Keratinocyte (primary cell): ENCODE measurements at regions not wholly inside any gene's neighbourhood (a gene's known extent, or its start where the extent isn't known, plus 50 kb on each side); places are given as distances from the start of the nearest gene placed in this dataset.

Experiments used
- DNase-seq: peaks from one replicate; pipeline ENCODE4 v3.0.0-alpha.2; 2011; ENCODE audit warnings: low read depth, missing footprints, low spot score
- FAIRE-seq: peaks from 2 replicates; lab custom pipeline; 2011; peaks lifted over from hg19 to GRCh38; lab: Jason Lieb, UNC
- H2AFZ ChIP-seq: 2 replicates; pipeline ENCODE4 v1.6.0; 2012; ENCODE audit warnings: low read length, control low read depth, inconsistent platforms; ENCODE audit not compliant: control insufficient read depth
- H3K27ac ChIP-seq: 2 replicates; pipeline ENCODE4 v1.5.1; 2011; ENCODE audit warnings: low read length; ENCODE audit not compliant: control insufficient read depth, insufficient read depth
- H3K27me3 ChIP-seq: 3 replicates; pipeline ENCODE4 v1.6.0; 2011; ENCODE audit warnings: low read length; ENCODE audit not compliant: control insufficient read depth, insufficient read depth; ENCODE audit errors: extremely low read depth
- H3K36me3 ChIP-seq, 2 experiments: 2 replicates in 1 of 2; 3 replicates in 1 of 2; pipeline ENCODE4 v1.5.1; 2011; ENCODE audit warnings: low read length in 2 of 2, mild to moderate bottlenecking in 1 of 2; ENCODE audit not compliant: control insufficient read depth in 2 of 2, insufficient read depth in 2 of 2; ENCODE audit errors: extremely low read depth in 1 of 2
- H3K4me1 ChIP-seq: 3 replicates; pipeline ENCODE4 v1.5.1; 2011; ENCODE audit warnings: low read length; ENCODE audit not compliant: control insufficient read depth, insufficient read depth; ENCODE audit errors: extremely low read depth
- H3K4me2 ChIP-seq: 3 replicates; pipeline ENCODE4 v1.6.0; 2011; ENCODE audit warnings: low read depth, low read length; ENCODE audit not compliant: control insufficient read depth, insufficient read depth; ENCODE audit errors: extremely low read depth
- H3K4me3 ChIP-seq, 3 experiments: fragments of 200-600 bp in 1 of 3; sonication (generic) in 1 of 3; 2 replicates in 2 of 3; 3 replicates in 1 of 3; pipeline ENCODE4 v1.5.1; 2011 to 2016; ENCODE audit warnings: low read length in 3 of 3, mild to moderate bottlenecking in 3 of 3, control low read depth in 2 of 3, inconsistent platforms in 1 of 3, low read depth in 1 of 3, mixed read lengths in 1 of 3, mixed run types in 1 of 3, moderate library complexity in 1 of 3; ENCODE audit not compliant: control insufficient read depth in 2 of 3, insufficient read depth in 2 of 3; ENCODE audit errors: extremely low read depth in 1 of 3
- H3K79me2 ChIP-seq: 2 replicates; pipeline ENCODE4 v1.6.0; 2012; ENCODE audit warnings: low read length; ENCODE audit not compliant: control insufficient read depth, insufficient read depth
- H3K9ac ChIP-seq: 3 replicates; pipeline ENCODE4 v1.6.0; 2011; ENCODE audit warnings: low read length; ENCODE audit not compliant: control insufficient read depth, insufficient read depth; ENCODE audit errors: extremely low read depth
- H3K9me1 ChIP-seq: 3 replicates; pipeline ENCODE4 v1.6.0; 2011; ENCODE audit warnings: low read length; ENCODE audit not compliant: control insufficient read depth, insufficient read depth; ENCODE audit errors: extremely low read depth
- H3K9me3 ChIP-seq: 2 replicates; pipeline ENCODE4 v1.5.1; 2012; ENCODE audit warnings: low read depth, low read length; ENCODE audit not compliant: control insufficient read depth
- H4K20me1 ChIP-seq: 3 replicates; pipeline ENCODE4 v1.6.0; 2011; ENCODE audit warnings: low read length; ENCODE audit not compliant: control insufficient read depth, insufficient read depth; ENCODE audit errors: extremely low read depth
- EZH2 ChIP-seq: IDR thresholded peaks from one replicate; pipeline ENCODE4 v1.6.1; 2012; ENCODE audit warnings: inconsistent platforms, mild to moderate bottlenecking, low read length, moderate library complexity
- dilution Hi-C: fragments of 300-500 bp; cut with MboI; formaldehyde crosslinking; loops from one replicate; pipeline ENCODE4 v1.7.0; 2020; ENCODE audit warnings: low sequenced_read_pairs; ENCODE audit not compliant: extremely low pct_ligation_motif_present
- TF ChIP-seq, protein P1 (sequence below), 3 experiments: IDR thresholded peaks in 1 of 3; conservative IDR thresholded peaks in 1 of 3; optimal IDR thresholded peaks in 1 of 3; 2 replicates in 2 of 3; 3 replicates in 1 of 3; pipeline versions ENCODE3 to v1.5.1; 2011; ENCODE audit warnings: low read length in 3 of 3, mild to moderate bottlenecking in 3 of 3, moderate library complexity in 2 of 3, control low read depth in 1 of 3, inconsistent platforms in 1 of 3; ENCODE audit not compliant: insufficient read depth in 2 of 3; ENCODE audit errors: extremely low read depth in 1 of 3

DNA sequence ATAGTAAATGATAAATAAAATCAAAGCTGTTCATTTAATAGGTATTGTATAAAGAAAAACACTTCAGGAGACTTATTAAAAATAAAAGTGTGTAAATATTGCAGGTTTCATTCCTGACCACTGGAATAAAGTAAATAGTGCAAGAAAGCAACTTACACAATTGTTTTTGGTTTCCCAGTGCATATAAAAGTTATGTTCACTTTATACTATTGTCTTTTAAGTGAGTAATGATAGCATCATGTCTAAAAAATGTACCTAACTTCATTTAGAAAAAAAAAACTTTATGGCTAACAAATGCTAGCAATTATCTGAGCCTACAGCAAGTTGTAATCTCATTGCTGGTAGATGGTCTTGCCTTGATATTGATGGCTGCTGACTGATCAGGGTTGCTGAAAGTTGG, 726.6 kb upstream of the POU3F2 start:
- FAIRE-seq: no peak
- H3K4me3 ChIP-seq: no peak overlapping the region
- H3K9me1 ChIP-seq: no peaks in the 10 kb centered on the region
- TF ChIP-seq EZH2: no peak
- TF ChIP-seq, protein P1, sequence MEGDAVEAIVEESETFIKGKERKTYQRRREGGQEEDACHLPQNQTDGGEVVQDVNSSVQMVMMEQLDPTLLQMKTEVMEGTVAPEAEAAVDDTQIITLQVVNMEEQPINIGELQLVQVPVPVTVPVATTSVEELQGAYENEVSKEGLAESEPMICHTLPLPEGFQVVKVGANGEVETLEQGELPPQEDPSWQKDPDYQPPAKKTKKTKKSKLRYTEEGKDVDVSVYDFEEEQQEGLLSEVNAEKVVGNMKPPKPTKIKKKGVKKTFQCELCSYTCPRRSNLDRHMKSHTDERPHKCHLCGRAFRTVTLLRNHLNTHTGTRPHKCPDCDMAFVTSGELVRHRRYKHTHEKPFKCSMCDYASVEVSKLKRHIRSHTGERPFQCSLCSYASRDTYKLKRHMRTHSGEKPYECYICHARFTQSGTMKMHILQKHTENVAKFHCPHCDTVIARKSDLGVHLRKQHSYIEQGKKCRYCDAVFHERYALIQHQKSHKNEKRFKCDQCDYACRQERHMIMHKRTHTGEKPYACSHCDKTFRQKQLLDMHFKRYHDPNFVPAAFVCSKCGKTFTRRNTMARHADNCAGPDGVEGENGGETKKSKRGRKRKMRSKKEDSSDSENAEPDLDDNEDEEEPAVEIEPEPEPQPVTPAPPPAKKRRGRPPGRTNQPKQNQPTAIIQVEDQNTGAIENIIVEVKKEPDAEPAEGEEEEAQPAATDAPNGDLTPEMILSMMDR (optimal IDR thresholded peaks at IDR 0.05 in 1 of 3, IDR thresholded peaks at IDR 0.05 in 1 of 3, conservative IDR thresholded peaks at IDR 0.05 in 1 of 3; ENCODE audit: extremely low read depth in 1 of 3, insufficient read depth in 2 of 3, low read length in 3 of 3): no peak
- peaks cover 6% of the 10 kb centered on the region for H3K4me1 ChIP-seq
- no peak overlapping the region for H2AFZ ChIP-seq
- no peak for DNase-seq
- no peak overlapping the region for H3K9ac ChIP-seq
- no peaks in the 10 kb centered on the region for H3K27me3 ChIP-seq
- no peak overlapping the region for H3K4me2 ChIP-seq
- no peaks in the 10 kb centered on the region for H3K36me3 ChIP-seq
- no peaks in the 10 kb centered on the region for H3K9me3 ChIP-seq
- dilution Hi-C loops: no loop called here
- H3K27ac ChIP-seq: no peak overlapping the region
- no peaks in the 10 kb centered on the region for H4K20me1 ChIP-seq
- H3K79me2 ChIP-seq: no peaks in the 10 kb centered on the region

DNA sequence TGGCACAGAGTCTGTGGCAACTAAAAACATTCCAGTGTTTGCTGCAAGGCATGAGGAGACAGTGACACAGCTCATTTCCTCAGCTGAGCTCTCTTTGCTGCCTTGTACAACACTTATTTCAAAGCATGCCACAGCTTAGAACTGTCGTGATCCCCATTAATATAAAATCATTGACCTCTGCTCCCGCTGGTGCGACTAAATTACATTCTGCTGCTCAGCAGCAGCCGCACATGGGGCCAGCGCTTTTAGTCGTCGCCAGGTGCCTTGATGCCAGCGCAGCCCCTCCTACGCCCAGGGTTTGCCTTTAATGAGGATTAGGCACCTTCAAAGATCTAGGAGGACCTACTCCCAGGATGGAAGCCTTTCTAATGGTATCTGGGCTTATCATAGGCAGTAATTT, 717.9 kb upstream of the POU3F2 start:
- H3K4me2 ChIP-seq: no peak overlapping the region
- TF ChIP-seq EZH2: no peak
- TF ChIP-seq, protein P1 (optimal IDR thresholded peaks at IDR 0.05 in 1 of 3, IDR thresholded peaks at IDR 0.05 in 1 of 3, conservative IDR thresholded peaks at IDR 0.05 in 1 of 3; ENCODE audit: extremely low read depth in 1 of 3, insufficient read depth in 2 of 3, low read length in 3 of 3): no peak
- H3K4me3 ChIP-seq: no peak overlapping the region
- peaks cover 6% of the 10 kb centered on the region for H3K4me1 ChIP-seq
- no peak overlapping the region for H2AFZ ChIP-seq
- DNase-seq (no peak), FAIRE-seq (no peak)
- dilution Hi-C loops: no loop called here
- no peak overlapping the region for H3K9ac ChIP-seq
- no peaks in the 10 kb centered on the region for H3K36me3 ChIP-seq
- H4K20me1 ChIP-seq: no peaks in the 10 kb centered on the region
- no peaks in the 10 kb centered on the region for H3K9me1 ChIP-seq
- no peaks in the 10 kb centered on the region for H3K9me3 ChIP-seq
- H3K27me3 ChIP-seq: no peaks in the 10 kb centered on the region
- H3K27ac ChIP-seq: no peak overlapping the region
- H3K79me2 ChIP-seq: no peaks in the 10 kb centered on the region
